GM23338 (cell line): ENCODE measurements at regions not wholly inside any gene's neighbourhood (a gene's known extent, or its start where the extent isn't known, plus 50 kb on each side); places are given as distances from the start of the nearest gene placed in this dataset.
A peak's percentile ranks its signal among the peaks of the same experiment; 100 is the strongest.

ENCODE experiments used
- ATAC-seq: fragments of 200-7000 bp; cut with Tn5 transposase; 3 replicates; pipeline ENCODE4 v1.9.1; 2020
- DNase-seq: peaks from one replicate; pipeline ENCODE4 v3.0.0-alpha.2; 2015; ENCODE audit warnings: low spot score
- H2AFZ ChIP-seq: fragments of 200-600 bp; sonication (generic); 2 replicates; pipeline ENCODE4 v1.8.0; 2016; ENCODE audit warnings: antibody characterized with exemption, mild to moderate bottlenecking, moderate library complexity
- H3F3A ChIP-seq: fragments of 200-600 bp; sonication (generic); replicated peaks from 2 replicates; pipeline ENCODE4 v1.8.0; 2017; ENCODE audit warnings: antibody characterized with exemption, mixed run types, low read depth
- H3K27ac ChIP-seq: fragments of 200-600 bp; sonication (generic); 2 replicates; pipeline ENCODE4 v1.6.1; 2016; ENCODE audit warnings: low read depth
- H3K27me3 ChIP-seq: fragments of 200-600 bp; sonication (generic); 2 replicates; pipeline ENCODE4 v1.8.0; 2016; ENCODE audit warnings: mild to moderate bottlenecking, mixed run types, moderate library complexity; ENCODE audit not compliant: insufficient read depth
- H3K36me3 ChIP-seq: fragments of 200-600 bp; sonication (generic); 2 replicates; pipeline ENCODE4 v1.8.0; 2016; ENCODE audit warnings: mild to moderate bottlenecking; ENCODE audit not compliant: insufficient read depth
- H3K4me1 ChIP-seq: fragments of 200-600 bp; sonication (generic); 2 replicates; pipeline ENCODE4 v1.8.0; 2016; ENCODE audit warnings: mild to moderate bottlenecking, moderate library complexity; ENCODE audit not compliant: insufficient read depth
- H3K4me2 ChIP-seq: fragments of 200-600 bp; sonication (generic); 2 replicates; pipeline ENCODE4 v1.7.1; 2017; ENCODE audit warnings: mixed run types
- H3K4me3 ChIP-seq: fragments of 200-600 bp; sonication (generic); 2 replicates; pipeline ENCODE4 v1.6.1; 2016; ENCODE audit warnings: mixed run types
- H3K79me2 ChIP-seq: fragments of 200-600 bp; sonication (generic); replicated peaks from 2 replicates; pipeline ENCODE4 v1.8.0; 2017; ENCODE audit warnings: mild to moderate bottlenecking; ENCODE audit not compliant: insufficient read depth
- H3K9me2 ChIP-seq: fragments of 200-600 bp; sonication (generic); 2 replicates; pipeline ENCODE4 v1.8.0; 2017; ENCODE audit not compliant: insufficient read depth
- H4K20me1 ChIP-seq: fragments of 200-600 bp; sonication (generic); replicated peaks from 2 replicates; pipeline ENCODE4 v1.8.0; 2017; ENCODE audit warnings: mild to moderate bottlenecking; ENCODE audit not compliant: insufficient read depth
- H3K27ac Mint-ChIP-seq: 2 replicates; pipeline ENCODE4 v1.8.0; 2020; ENCODE audit warnings: inconsistent platforms, mild to moderate bottlenecking, moderate library complexity, mixed read lengths
- H3K27me3 Mint-ChIP-seq: 3 replicates; pipeline ENCODE4 v1.8.0; 2022; ENCODE audit warnings: low read depth, mild to moderate bottlenecking, moderate library complexity, mixed read lengths, inconsistent platforms; ENCODE audit not compliant: insufficient read depth, poor library complexity
- H3K36me3 Mint-ChIP-seq: 3 replicates; pipeline ENCODE4 v1.8.0; 2021; ENCODE audit warnings: low read depth, mild to moderate bottlenecking, inconsistent platforms, moderate library complexity, mixed read lengths
- H3K4me1 Mint-ChIP-seq: 3 replicates; pipeline ENCODE4 v1.8.0; 2020; ENCODE audit warnings: mild to moderate bottlenecking, inconsistent platforms, mixed read lengths
- H3K4me3 Mint-ChIP-seq: 3 replicates; pipeline ENCODE4 v1.8.0; 2021; ENCODE audit warnings: moderate library complexity, mild to moderate bottlenecking, inconsistent platforms, mixed read lengths
- H3K9me3 Mint-ChIP-seq: 3 replicates; pipeline ENCODE4 v1.8.0; 2020; ENCODE audit warnings: moderate library complexity, mild to moderate bottlenecking, inconsistent platforms, mixed read lengths
- ETS1 ChIP-seq: IDR thresholded peaks from 2 replicates; pipeline ENCODE4 v1.6.1; 2016; ENCODE audit warnings: antibody characterized with exemption
- EZH2 ChIP-seq: fragments of 200-600 bp; sonication (generic); IDR thresholded peaks from one replicate; pipeline ENCODE4 v1.8.0; 2017; ENCODE audit warnings: antibody characterized with exemption, mild to moderate bottlenecking, low read depth; ENCODE audit not compliant: unreplicated experiment
- EZH2phosphoT487 ChIP-seq: fragments of 200-600 bp; sonication (generic); IDR thresholded peaks from one replicate; pipeline ENCODE4 v1.8.1; 2018; ENCODE audit warnings: antibody characterized with exemption; ENCODE audit not compliant: unreplicated experiment
- JUNB ChIP-seq: IDR thresholded peaks from one replicate; pipeline ENCODE4 v1.6.1; 2016; ENCODE audit warnings: antibody characterized with exemption; ENCODE audit not compliant: unreplicated experiment
- REST ChIP-seq: IDR thresholded peaks from one replicate; pipeline ENCODE4 v1.6.1; 2018; ENCODE audit warnings: antibody characterized with exemption; ENCODE audit not compliant: unreplicated experiment
- ZNF114 ChIP-seq: fragments of 250-450 bp; sonication (Bioruptor Pico); IDR thresholded peaks from 2 replicates; pipeline ENCODE4 v1.5.0; 2020; ENCODE audit warnings: mild to moderate bottlenecking, moderate library complexity
- TF ChIP-seq, protein P1 (sequence below), 2 experiments: fragments of 200-600 bp in 1 of 2; sonication (generic) in 1 of 2; conservative IDR thresholded peaks; 2 replicates each; pipeline versions ENCODE4 v1.5.1 to v1.6.1; 2016 to 2017; ENCODE audit warnings: antibody characterized with exemption in 2 of 2, low read depth in 2 of 2, mild to moderate bottlenecking in 2 of 2, moderate library complexity in 1 of 2

- Mint-ChIP-seq H3K4me3 (no peak overlapping the region), H3K9me3 (no peaks in the 10 kb centered on the region), H3K27ac (no peak overlapping the region), H3K27me3 (no peaks in the 10 kb centered on the region), H3K36me3 (no peaks in the 10 kb centered on the region), H3K4me1 (no peaks in the 10 kb centered on the region)
- no peak overlapping the region for H3K27ac ChIP-seq
- no peaks in the 10 kb centered on the region for H3K36me3 ChIP-seq
- no peaks in the 10 kb centered on the region for H3K27me3 ChIP-seq
- no peaks in the 10 kb centered on the region for H3K4me1 ChIP-seq
- no peak overlapping the region for H3K4me2 ChIP-seq
- no peak for TF ChIP-seq EZH2phosphoT487
- TF ChIP-seq JUNB, result no peak
- no peak for TF ChIP-seq ZNF114 (CRISPR knock-in tag)
- TF ChIP-seq EZH2, result no peak
- TF ChIP-seq ETS1, result no peak
- DNase-seq (no peak), ATAC-seq (no peak)
- H3F3A ChIP-seq, result no peaks in the 10 kb centered on the region
- no peak overlapping the region for H3K4me3 ChIP-seq
- no peaks in the 10 kb centered on the region for H4K20me1 ChIP-seq
- H3K9me2 ChIP-seq, result no peaks in the 10 kb centered on the region
- no peaks in the 10 kb centered on the region for H3K79me2 ChIP-seq
- H2AFZ ChIP-seq, result no peak overlapping the region
Observed at GRCh38 chrX:127466211-127466610, 586.0 kb downstream of the ACTRT1 start.

GRCh38 chrX:127459790-127460189 is 592.4 kb downstream of the ACTRT1 start:
- no peaks in the 10 kb centered on the region for H3K36me3 Mint-ChIP-seq
- DNase-seq, result peak; percentile 29
- Histone ChIP-seq H3K4me1 (peaks cover 5% of the 10 kb centered on the region; the same call in 1 of the 2 replicates), H3K4me2 (no peak overlapping the region), H3K79me2 (no peaks in the 10 kb centered on the region), H3K27me3 (no peaks in the 10 kb centered on the region), H3K27ac (no peak overlapping the region; the same call in 1 of the 2 replicates), H3F3A (no peaks in the 10 kb centered on the region), H3K4me3 (no peak overlapping the region), H3K9me2 (no peaks in the 10 kb centered on the region), H4K20me1 (no peaks in the 10 kb centered on the region), H2AFZ (no peak overlapping the region), H3K36me3 (no peaks in the 10 kb centered on the region)
- no peak overlapping the region for H3K27ac Mint-ChIP-seq
- H3K27me3 Mint-ChIP-seq, result no peaks in the 10 kb centered on the region
- H3K4me3 Mint-ChIP-seq, result no peak overlapping the region
- H3K9me3 Mint-ChIP-seq, result no peaks in the 10 kb centered on the region
- peak; percentile 53 for ATAC-seq
- TF ChIP-seq, protein P1, sequence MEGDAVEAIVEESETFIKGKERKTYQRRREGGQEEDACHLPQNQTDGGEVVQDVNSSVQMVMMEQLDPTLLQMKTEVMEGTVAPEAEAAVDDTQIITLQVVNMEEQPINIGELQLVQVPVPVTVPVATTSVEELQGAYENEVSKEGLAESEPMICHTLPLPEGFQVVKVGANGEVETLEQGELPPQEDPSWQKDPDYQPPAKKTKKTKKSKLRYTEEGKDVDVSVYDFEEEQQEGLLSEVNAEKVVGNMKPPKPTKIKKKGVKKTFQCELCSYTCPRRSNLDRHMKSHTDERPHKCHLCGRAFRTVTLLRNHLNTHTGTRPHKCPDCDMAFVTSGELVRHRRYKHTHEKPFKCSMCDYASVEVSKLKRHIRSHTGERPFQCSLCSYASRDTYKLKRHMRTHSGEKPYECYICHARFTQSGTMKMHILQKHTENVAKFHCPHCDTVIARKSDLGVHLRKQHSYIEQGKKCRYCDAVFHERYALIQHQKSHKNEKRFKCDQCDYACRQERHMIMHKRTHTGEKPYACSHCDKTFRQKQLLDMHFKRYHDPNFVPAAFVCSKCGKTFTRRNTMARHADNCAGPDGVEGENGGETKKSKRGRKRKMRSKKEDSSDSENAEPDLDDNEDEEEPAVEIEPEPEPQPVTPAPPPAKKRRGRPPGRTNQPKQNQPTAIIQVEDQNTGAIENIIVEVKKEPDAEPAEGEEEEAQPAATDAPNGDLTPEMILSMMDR (conservative IDR thresholded peaks at IDR 0.05; ENCODE audit: low read depth in 2 of 2), result peak; percentile 21 to 35; a peak in 2 of 4 replicates
- TF ChIP-seq REST (no peak), JUNB (no peak)
- H3K4me1 Mint-ChIP-seq, result peaks cover 4% of the 10 kb centered on the region; the same call in 1 of the 3 replicates
